Right lobe of liver (tissue), 4 donors: ENCODE measurements at regions not wholly inside any gene's neighbourhood (a gene's known extent, or its start where the extent isn't known, plus 50 kb on each side); places are given as distances from the start of the nearest gene placed in this dataset.

Source experiments
- POLR2A ChIP-seq: fragments of 450-650 bp; IDR thresholded peaks from one replicate; pipeline ENCODE4 v1.6.1; 2017; ENCODE audit warnings: antibody characterized with exemption, mild to moderate bottlenecking
- TF ChIP-seq, protein P1 (sequence below), 4 donors: fragments of 200-600 bp in 3 of 4; fragments of 450-650 bp in 1 of 4; IDR thresholded peaks; one replicate each; pipeline versions ENCODE4 v1.5.1 to v1.8.0; 2016 to 2022; ENCODE audit warnings: antibody characterized with exemption in 4 of 4, mild to moderate bottlenecking in 2 of 4
- donor health status: DM: no; HTN: no; CAD: no.
- donor health status: DM: no; HTN: no; CAD: no.
- donor health status: DM: no; HTN: yes; CAD: no.

DNA sequence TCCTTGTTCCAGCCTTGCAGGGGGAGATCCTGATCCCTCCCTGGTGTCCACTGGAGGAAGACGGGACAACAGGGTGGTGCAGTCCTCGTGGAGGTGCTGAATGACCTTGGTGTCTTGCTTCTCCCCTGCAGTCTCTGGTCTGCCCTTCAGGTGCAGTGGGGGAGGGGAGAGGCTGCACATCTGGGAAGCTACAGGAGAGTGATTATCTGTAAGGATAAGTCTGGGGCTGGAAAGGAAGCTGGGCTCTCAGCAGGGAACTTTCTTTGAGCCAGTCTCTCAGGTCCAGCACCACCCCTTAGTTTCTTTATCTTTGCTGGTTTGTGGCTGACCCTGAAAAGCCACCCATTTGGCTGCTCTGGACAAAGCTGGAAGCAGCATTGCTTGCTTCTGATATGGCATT lies 275.6 kb downstream of the CCSER2 start:
- TF ChIP-seq POLR2A, result no peak
- TF ChIP-seq, protein P1, sequence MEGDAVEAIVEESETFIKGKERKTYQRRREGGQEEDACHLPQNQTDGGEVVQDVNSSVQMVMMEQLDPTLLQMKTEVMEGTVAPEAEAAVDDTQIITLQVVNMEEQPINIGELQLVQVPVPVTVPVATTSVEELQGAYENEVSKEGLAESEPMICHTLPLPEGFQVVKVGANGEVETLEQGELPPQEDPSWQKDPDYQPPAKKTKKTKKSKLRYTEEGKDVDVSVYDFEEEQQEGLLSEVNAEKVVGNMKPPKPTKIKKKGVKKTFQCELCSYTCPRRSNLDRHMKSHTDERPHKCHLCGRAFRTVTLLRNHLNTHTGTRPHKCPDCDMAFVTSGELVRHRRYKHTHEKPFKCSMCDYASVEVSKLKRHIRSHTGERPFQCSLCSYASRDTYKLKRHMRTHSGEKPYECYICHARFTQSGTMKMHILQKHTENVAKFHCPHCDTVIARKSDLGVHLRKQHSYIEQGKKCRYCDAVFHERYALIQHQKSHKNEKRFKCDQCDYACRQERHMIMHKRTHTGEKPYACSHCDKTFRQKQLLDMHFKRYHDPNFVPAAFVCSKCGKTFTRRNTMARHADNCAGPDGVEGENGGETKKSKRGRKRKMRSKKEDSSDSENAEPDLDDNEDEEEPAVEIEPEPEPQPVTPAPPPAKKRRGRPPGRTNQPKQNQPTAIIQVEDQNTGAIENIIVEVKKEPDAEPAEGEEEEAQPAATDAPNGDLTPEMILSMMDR (IDR thresholded peaks at IDR 0.05), result no peak
